H1 (cell line): ENCODE measurements at regions not wholly inside any gene's neighbourhood (a gene's known extent, or its start where the extent isn't known, plus 50 kb on each side); places are given as distances from the start of the nearest gene placed in this dataset.

Source experiments
- CREB1 ChIP-seq: IDR thresholded peaks from 2 replicates; pipeline ENCODE4 v1.6.1; 2012; ENCODE audit warnings: inconsistent platforms
- PHF8 ChIP-seq: fragments of 200-600 bp; sonication (generic); conservative IDR thresholded peaks from 2 replicates; pipeline ENCODE4 v1.7.1; 2012; ENCODE audit warnings: low read depth, mild to moderate bottlenecking, inconsistent platforms, low read length, moderate library complexity

DNA sequence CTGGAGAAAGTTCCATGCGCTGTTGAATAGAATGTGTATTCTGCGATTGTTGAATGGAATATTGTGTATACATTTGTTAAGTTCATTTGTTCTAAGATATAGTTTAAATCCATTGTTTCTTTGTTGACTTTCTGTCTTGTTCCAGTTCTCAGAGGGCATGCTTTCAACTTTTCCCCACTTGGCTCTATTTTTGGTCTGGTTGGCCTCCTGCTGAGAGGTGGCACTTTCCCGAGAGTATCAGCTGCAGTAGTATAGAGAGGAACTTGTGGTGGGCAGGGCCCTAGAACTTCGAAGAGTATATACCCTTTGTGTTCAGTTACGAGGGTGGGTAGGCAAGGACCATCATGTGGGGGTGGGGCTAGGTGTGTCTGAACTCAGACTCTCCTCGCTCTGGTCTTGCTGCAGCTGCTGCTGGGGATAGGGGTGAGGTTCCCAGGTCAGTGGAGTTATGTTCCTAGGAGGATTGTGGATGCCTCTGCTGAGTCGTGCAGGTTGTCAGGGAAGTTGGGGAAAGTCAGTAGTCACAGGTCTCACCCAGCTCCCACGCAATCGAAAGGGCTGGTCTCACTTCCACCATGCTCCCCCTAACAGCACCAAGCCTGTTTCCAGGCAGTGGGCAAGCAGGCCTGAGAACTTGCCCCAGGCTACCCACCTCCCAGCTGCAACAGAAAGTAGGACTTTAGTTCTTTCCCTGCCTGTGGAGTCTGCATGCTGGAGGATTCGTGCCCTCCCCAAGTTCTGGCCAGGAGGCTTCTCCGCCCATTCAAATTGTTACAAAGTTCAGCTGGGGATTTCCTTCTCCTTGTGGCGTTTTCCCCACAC, 118.9 kb upstream of the SSTR4 start (continued):
- no peak for TF ChIP-seq CREB1
- TF ChIP-seq PHF8, result no peak
